ENCODE measurements at regions not wholly inside any gene's neighbourhood (a gene's known extent, or its start where the extent isn't known, plus 50 kb on each side); places are given as distances from the start of the nearest gene placed in this dataset.

DNA sequence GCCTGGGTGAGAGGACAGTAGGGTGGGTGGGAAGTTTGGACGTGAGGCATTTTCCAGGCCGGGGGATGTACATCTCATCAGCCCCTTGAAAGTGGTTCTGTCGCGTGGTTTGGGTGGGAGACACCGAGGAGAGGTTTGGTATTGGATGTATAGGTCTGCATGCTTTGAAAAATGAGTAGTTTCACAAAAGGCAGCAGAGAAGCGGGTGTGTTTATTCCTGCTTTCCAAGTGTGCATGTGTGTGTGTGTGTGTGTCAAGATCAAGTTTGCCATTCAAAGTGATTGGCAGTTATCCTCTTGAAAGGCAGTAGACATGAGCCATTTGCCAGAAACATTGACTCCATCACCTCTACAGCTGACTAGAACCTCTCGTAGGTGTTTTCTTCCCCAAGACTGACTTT lies 423.1 kb upstream of the POU3F3 start:
- TF ChIP-seq, protein P1, sequence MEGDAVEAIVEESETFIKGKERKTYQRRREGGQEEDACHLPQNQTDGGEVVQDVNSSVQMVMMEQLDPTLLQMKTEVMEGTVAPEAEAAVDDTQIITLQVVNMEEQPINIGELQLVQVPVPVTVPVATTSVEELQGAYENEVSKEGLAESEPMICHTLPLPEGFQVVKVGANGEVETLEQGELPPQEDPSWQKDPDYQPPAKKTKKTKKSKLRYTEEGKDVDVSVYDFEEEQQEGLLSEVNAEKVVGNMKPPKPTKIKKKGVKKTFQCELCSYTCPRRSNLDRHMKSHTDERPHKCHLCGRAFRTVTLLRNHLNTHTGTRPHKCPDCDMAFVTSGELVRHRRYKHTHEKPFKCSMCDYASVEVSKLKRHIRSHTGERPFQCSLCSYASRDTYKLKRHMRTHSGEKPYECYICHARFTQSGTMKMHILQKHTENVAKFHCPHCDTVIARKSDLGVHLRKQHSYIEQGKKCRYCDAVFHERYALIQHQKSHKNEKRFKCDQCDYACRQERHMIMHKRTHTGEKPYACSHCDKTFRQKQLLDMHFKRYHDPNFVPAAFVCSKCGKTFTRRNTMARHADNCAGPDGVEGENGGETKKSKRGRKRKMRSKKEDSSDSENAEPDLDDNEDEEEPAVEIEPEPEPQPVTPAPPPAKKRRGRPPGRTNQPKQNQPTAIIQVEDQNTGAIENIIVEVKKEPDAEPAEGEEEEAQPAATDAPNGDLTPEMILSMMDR (IDR thresholded peaks at IDR 0.05): no peak
- no peak for TF ChIP-seq POLR2A (IDR thresholded peaks at IDR 0.05)
